Putamen (tissue), 1 donor: ENCODE measurements at regions not wholly inside any gene's neighbourhood (a gene's known extent, or its start where the extent isn't known, plus 50 kb on each side); places are given as distances from the start of the nearest gene placed in this dataset.

ENCODE experiments used
- DNase-seq: peaks from one replicate; pipeline ENCODE4 v3.0.0-alpha.2; 2016; ENCODE audit warnings: low spot score

DNA sequence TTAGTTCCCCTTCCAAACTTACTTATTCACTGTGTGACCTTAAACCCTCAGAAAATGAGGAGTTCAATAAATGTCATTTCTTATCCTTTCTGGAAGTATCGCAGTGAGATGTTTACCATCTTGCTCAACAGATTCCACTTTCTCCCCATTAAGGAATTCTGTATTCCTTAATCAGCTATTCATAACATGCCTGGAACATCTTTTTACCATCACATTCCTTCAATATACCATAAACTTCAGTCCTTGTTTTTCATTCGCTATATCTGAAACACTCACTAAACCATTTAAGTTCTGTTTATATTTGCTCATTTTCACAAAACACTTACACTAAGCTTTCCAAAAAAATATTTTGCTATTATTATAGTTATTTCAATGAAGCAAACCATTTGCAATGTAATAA, 1158.6 kb downstream of the CDH12 start:
- no peak for DNase-seq

DNA sequence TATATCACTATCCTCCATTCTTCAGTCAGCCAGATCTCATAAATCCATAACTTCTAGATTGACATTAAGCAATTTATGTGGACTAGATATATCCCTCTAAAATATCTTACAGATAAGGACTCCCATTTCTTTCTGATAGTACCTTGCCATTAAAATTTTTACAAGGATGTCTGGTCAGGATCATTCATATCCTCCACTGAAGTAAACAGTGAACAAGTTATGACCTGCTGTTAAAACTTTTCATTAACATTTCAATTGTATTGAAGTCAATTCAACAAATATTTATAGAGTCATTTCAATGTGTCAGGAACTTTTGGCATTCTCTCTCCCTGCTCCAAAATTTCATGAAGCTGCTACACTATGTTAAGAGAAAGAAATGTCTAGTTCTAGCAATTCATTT, 1159.6 kb downstream of the CDH12 start:
- no peak for DNase-seq

DNA sequence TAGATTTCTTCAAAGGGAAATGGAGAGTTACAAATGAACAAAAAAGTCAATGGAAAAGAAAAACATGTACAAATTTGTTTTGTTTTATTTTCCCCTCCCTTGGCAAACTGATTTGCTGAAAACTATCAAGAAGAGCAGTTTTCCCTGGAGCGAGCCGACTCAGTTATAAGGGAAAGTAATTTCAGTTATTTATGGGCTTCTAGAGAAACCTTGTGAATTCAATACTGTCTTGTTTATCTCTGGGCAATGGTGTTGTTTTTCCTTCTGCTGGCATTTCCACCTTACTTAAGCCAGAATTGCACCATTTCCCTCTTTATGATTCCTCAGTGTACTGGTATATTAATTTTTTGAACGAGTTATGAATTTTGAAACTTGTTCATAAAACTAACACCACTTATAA, 1163.6 kb downstream of the CDH12 start:
- DNase-seq, result no peak

DNA sequence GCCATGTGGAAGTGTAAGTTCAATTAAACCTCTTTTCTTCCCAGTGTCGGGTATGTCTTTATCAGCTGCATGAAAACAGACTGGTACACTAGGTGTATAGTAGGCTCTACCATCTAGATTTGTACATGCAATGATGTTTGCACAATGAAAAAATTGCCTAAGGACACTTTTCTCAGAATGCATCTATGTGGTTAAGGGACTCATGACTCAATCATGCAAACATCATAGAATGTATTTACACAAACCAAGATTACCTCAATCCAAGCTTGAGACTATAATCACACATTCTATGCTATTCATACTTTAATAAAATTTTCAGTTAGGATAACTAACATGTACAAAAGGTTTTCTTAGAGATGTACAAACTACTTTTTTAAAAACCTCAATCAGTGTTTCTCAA, 1164.5 kb downstream of the CDH12 start:
- DNase-seq, result no peak

DNA sequence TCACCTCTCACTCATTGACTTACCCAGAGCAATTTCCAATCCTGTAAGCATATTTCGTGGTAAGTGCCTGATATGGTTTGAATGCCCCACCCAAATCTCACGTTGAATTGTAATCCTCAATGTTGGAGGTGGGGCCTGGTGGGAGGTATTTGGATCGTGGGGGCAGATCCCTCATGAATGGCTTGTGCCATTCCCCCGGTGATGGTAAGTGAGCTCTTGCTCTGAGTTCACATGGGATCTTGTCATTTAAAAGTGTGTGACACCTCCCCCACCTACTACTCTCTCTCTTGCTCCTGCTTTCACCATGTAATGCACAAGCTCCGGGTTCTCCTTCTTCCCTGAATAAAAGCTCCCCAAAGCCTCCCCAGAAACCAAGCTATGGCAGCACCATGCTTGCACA, 1165.5 kb downstream of the CDH12 start:
- DNase-seq, result no peak

DNA sequence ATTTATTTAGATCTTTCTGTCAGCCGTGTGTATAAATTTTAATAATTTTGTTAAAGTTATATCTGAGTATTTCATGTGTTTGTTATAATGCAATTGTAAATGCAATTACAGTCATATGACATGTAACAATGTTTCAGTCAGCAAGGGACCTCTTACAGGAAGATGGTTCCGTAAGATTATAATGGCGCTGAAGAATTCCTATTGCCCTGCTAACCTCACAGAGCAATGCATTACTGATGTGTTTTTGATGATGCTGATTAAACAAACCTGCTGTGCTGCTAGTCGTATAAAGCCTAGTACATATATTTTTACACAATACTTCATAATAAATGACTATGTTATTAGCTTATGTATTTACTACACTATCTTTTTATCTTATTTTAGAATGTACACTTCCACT, 1166.4 kb downstream of the CDH12 start:
- no peak for DNase-seq

GRCh38 chr5:21685522-21685921, 1167.6 kb downstream of the CDH12 start:
- no peak for DNase-seq

DNA sequence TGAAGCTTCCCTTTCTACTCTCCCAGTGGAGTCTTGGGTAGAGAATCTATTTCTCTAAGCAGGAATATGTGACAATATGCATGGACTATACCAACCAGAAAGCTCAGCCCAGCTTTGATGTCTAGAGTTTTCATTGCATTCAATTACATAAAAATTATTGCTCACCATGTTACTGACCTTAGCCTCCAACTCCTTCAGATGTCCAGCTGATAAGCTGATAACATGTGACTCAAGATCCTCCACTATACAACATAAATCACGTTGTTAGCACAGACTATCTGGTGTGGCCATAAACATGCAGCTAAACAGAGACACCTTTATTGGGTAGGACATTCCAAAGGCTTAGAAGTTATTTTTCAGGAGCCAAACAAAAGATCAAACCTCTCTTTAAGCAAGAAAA, 1168.2 kb downstream of the CDH12 start:
- DNase-seq, result no peak

GRCh38 chr5:21681911-21682310, 1171.2 kb downstream of the CDH12 start:
- no peak for DNase-seq

- no peak for DNase-seq
Observed at GRCh38 chr5:21680641-21681040, 1172.5 kb downstream of the CDH12 start.

GRCh38 chr5:21680196-21680595, 1172.9 kb downstream of the CDH12 start:
- DNase-seq, result peak; percentile 80

- DNase-seq, result no peak
Observed at GRCh38 chr5:21678526-21678925, 1174.6 kb downstream of the CDH12 start.

GRCh38 chr5:21672911-21673310, 1180.2 kb downstream of the CDH12 start:
- no peak for DNase-seq

GRCh38 chr5:21672360-21672759, 1180.8 kb downstream of the CDH12 start:
- DNase-seq, result no peak

- no peak for DNase-seq
Observed at GRCh38 chr5:21665524-21665923, 1187.6 kb downstream of the CDH12 start.

DNA sequence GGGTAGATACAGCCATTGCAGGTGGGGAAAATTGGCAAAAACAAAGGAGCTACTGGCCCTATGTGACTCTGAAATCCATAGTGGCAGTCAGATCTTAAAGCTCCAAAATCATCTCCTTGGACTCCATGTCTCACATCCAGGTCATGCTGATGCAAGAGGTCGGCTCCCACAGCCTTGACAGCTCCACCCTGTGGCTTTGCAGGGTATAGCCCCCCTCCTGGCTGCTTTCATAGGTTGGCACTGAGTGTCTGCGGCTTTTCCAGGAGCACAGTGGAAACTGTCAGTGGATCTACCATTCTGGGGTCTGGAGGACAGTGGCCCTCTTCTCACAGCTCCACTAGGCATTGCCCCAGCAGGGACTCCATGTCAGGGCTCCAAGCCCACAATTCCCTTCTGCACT, 1190.1 kb downstream of the CDH12 start:
- DNase-seq, result no peak

- no peak for DNase-seq
Observed at GRCh38 chr5:21661184-21661583, 1192.0 kb downstream of the CDH12 start.

DNA sequence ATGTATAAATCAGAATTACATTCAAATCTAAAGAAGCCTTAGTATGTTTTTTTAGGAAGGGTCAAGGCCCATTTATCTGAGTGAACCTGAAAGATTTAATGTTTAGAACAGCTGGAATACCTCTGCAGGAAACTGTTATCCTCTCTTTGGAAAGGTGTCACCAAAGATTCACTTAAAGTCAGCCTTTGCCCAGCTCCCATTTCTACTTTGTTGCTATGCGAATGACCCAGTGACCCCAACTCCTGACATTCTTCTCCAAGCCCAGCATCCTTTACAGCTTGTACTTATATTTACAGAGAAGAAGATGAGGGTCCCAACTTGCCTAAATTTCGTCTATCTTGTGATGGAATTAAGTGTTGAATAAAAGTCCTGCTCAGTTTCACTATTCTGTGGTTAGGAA, 1198.6 kb downstream of the CDH12 start:
- no peak for DNase-seq

DNA sequence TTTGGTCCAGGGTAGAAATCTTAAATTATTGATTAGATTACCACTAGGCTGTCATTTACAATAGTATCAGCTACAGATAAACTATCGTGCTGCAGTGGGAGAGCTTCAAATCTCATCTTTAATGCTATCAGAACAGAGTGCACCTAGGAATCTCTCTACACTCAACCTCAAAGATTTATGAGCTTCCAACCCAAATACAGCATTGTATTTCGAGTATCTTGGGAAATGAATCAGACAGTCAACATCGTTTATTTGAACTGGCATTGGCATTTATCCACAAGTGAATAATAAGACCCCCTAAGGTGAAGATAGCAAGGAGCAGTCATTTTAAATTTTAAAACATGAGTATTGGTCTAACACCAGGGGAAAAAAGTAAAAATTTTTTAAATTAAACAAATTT, 1203.2 kb downstream of the CDH12 start:
- DNase-seq, result no peak

DNA sequence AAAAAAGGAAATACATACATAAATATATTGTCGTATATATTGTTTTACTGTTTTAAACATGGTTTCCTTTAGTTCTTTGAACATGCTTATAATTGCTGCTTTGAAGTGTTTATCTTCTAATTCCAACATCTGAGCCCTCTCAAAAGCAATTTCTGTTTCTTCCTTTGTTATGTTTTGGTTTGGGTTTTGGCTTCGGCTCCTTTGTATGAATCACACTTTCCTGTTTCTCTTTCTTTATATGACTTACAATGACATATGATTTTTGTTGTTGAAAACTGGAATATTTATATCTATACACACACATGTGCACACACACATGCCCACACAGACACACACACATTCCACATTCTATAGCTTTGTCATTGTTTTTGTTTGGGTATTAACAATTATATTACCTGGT, 1206.7 kb downstream of the CDH12 start:
- no peak for DNase-seq

DNA sequence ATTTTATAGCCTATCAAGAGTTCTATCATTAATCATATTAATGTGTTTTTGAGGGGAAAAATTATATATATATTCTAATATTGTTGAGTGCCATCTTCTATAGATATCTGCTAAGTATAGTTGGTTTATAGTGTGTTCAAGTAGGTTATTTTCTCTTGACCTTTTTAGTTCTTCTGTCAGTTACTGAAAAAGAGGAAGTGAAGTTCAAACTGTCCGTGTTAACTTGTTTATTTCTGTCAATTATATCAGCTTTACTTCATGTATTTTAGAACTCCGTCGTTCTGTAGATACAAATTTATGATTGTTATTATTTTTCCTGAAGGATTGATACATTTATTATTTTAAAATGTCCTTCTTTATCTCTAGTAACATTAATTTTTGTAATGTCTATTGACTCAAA, 1209.1 kb downstream of the CDH12 start:
- no peak for DNase-seq

GRCh38 chr5:21642312-21642711, 1210.8 kb downstream of the CDH12 start:
- DNase-seq, result no peak

DNA sequence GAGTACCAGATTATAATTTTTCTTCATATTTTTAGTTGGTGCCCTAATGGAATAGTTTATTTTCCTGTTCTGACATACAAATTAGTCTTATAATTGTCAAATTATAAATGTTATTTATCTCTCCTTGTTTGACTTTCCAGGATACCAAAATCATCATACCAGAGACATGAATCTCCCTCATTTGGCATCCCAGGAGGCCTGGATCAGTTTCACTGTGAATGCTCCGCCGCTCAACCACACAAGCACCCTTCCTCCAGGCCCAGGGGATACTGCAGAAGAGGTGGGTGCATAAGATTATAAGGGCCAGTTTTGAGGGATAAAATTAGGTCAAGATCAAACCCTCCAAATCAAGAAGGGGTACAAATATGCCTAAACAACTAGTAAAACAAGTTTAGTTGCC, 1229.3 kb downstream of the CDH12 start:
- no peak for DNase-seq

DNA sequence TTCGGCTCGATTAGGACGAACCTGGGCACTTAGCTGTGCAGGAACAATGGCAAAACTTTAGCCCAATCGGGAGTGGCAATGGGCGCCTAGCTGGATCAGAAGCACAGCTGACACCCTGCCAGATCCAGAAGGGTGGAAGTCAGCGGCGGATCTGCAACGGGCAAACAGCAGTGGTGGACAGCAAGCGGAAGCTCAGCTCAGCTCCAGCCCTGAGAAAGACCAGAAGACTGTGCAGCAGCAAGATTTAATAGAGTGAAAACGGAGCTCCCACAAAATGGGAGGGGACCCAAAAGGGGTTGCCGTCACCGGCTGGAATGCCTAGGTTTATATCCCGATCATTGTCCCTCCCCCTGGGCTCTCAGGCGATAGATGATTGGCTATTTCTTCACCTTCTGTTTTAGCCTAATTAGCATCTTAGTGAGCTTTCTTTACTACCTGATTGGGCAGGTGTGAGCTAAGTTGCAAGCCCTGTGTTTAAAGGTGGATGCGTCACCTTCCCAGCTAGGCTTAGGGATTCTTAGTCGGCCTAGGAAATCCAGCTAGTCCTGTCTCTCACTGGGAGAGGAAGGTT, 1237.9 kb downstream of the CDH12 start:
- no peak for DNase-seq

DNA sequence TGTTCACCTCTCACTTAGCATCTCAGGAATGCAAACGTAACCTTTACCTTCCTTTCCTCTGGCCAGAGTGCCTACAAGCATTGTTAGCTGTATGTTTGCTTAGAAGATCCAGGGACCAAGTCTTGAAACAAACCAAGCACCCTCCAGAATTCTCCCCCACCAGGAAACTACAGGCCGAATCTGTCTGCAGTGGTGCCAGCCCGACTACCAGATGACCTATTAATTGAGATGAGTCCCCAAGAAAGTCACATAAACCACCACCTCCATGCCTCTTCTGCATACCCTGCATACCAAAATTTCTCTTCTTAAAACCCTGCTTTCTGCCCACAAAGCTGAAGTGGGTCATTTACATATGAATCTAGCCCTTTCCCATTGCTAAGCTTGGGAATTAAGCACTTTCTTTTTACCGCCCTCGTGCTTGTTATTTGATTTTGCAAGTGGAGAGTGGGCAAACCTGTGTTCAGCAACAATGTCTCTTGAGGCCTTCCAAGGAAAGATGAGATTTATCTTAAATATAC, 1239.1 kb downstream of the CDH12 start:
- no peak for DNase-seq
